ENCODE measurements at regions not wholly inside any gene's neighbourhood (a gene's known extent, or its start where the extent isn't known, plus 50 kb on each side); places are given as distances from the start of the nearest gene placed in this dataset.

DNA sequence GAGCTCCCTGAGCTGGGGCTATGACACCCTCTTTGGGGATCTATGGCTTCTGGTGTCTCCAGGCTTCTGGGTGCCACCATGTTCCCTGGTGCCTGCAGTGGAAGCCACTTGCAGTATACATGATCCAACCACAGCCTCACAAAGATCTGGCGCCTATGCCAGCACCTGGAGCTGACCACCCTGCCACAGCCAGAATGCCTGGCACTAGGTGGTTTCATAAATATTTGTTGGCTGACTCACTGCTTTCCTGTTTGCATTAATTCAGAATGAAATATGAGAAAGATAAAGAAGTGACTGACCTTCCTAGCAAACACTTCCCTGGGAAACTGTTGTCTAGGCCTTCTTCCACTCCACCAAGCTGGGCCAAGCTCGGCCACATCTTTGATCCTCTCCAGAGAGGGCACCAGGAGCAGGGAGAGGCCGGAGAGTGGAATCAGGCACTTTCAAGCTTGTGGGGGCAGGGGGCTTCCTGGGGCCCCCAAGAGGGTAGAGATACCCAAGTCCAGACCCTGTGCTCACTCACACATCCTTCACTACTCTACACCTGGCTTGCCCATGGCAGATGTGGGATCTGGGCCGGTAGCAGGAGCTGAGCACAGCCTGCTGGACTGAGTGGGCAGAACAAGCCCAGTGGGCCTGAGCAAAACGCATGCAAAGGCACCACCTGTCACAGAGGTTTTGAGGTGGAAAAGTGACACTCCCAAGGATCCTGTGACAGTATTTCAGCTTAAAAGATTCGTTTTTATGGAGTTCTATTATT, 565.7 kb downstream of the SLC4A3 start:
- WGBS: 97% methylated on average over 6 of the region's 6 CpGs
- Histone ChIP-seq H3K36me3 (ENCODE audit: insufficient read depth, low read length) (no peaks in the 10 kb centered on the region), H3K27me3 (ENCODE audit: insufficient read depth, low read length) (no peaks in the 10 kb centered on the region), H3K9me3 (ENCODE audit: insufficient read depth, low read depth, low read length) (peaks cover 13% of the 10 kb centered on the region), H3K27ac (ENCODE audit: low read depth, low read length) (no peak overlapping the region), H3K4me3 (ENCODE audit: low read length) (no peak overlapping the region), H3K4me1 (ENCODE audit: insufficient read depth, low read length) (no peaks in the 10 kb centered on the region), H3K9ac (ENCODE audit: low read depth, low read length) (no peak overlapping the region)

DNA sequence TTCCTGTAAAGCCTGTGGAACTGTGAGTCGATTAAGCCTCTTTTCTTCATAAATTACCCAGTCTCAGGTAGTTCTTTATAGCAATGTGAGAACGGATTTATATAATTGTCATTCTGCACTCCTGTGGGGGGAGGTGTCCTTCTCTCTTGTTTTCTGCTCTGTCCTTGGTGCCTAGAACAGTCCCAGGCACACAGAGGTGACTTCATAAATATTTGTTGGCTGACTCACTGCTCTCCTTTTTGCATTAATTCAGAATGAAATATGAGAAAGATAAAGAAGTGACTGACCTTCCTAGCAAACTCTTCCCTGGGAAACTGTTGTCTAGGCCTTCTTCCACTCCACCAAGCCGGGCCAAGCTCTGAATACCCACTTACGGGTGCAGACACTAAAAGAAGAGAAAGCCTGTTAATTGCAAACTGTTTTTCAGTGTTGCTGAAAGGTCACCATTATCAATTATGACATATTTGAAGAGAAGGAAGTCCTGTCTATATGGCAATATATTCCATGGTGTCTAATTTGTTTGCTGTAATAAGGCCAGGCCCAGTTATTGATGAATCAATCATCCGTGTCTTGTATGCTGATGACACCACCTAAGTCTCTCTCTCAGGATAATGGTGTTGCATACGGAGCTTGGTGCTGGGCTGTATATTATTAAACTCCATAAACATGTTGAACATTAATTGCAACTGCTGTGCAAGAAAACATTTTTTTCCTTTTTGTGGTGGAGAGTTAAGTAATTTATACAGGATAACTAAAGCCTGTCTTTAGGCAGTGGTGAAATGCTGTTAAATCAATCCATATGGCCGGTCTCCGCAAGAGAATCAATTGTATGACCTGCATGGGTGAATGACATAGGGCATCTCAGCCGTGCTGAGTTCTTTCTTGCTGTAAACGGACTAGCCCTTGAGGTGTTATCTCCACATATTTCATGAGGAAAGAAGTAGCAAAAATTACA, 567.5 kb downstream of the SLC4A3 start:
- Histone ChIP-seq H3K9ac (ENCODE audit: low read depth, low read length) (no peak overlapping the region), H3K36me3 (ENCODE audit: insufficient read depth, low read length) (no peaks in the 10 kb centered on the region), H3K4me1 (ENCODE audit: insufficient read depth, low read length) (no peaks in the 10 kb centered on the region), H3K27me3 (ENCODE audit: insufficient read depth, low read length) (no peaks in the 10 kb centered on the region), H3K9me3 (ENCODE audit: insufficient read depth, low read depth, low read length) (peaks cover 13% of the 10 kb centered on the region), H3K27ac (ENCODE audit: low read depth, low read length) (no peak overlapping the region), H3K4me3 (ENCODE audit: low read length) (no peak overlapping the region)
- WGBS: 95% methylated on average over 8 of the region's 10 CpGs

DNA sequence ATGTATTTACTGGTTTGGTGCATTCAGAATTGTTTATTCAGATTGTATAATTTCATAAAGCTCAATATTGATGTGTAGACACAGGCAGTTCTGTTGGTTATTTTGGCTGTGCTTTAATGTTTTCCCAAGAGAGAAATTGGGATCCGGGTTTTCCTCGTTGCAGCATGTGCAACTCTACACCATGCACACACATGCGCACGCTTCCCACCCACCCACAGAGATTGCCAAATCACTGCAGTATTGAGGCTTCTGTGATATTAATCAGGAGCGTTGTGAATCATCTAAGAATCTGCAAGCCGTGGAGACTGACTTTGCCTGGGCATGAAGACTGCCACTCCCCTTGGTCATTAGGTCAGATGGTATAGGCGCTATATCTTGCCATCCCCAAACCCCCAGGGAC, 571.5 kb downstream of the SLC4A3 start:
- Histone ChIP-seq H3K4me1 (ENCODE audit: insufficient read depth, low read length) (no peaks in the 10 kb centered on the region), H3K9me3 (ENCODE audit: insufficient read depth, low read depth, low read length) (0 out of 2 replicates have a peak, but pooled peaks cover 7% of the 10 kb centered on the region), H3K27ac (ENCODE audit: low read depth, low read length) (no peak overlapping the region), H3K4me3 (ENCODE audit: low read length) (no peak overlapping the region), H3K27me3 (ENCODE audit: insufficient read depth, low read length) (no peaks in the 10 kb centered on the region), H3K9ac (ENCODE audit: low read depth, low read length) (no peak overlapping the region), H3K36me3 (ENCODE audit: insufficient read depth, low read length) (no peaks in the 10 kb centered on the region)
- 95% methylated on average over 7 of the region's 7 CpGs for WGBS

DNA sequence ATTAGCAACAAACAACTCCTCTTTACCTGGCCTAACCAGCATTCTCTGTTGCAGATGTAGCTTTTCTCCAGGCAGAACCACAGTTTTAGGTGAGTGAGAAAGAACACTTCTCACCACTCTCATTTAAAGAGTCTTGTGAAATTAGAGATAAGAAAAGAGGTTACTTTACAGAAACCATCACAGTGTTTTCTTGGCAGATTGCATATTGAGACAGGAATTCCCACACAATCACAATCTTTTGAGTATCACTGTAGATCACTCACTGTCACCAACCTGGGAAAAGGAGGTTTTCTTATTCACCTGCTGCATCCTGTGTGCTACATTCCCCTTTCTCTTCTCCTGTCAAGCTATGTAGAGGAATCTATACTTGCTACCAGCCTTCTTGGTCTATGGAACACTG, 574.6 kb downstream of the SLC4A3 start:
- H3K27me3 ChIP-seq (ENCODE audit: insufficient read depth, low read length): no peaks in the 10 kb centered on the region
- no peak overlapping the region for H3K27ac ChIP-seq (ENCODE audit: low read depth, low read length)
- no peaks in the 10 kb centered on the region for H3K36me3 ChIP-seq (ENCODE audit: insufficient read depth, low read length)
- no peak overlapping the region for H3K4me3 ChIP-seq (ENCODE audit: low read length)
- no peak overlapping the region for H3K9ac ChIP-seq (ENCODE audit: low read depth, low read length)
- H3K9me3 ChIP-seq (ENCODE audit: insufficient read depth, low read depth, low read length): 0 out of 2 replicates have a peak, but pooled peaks cover 7% of the 10 kb centered on the region
- no peaks in the 10 kb centered on the region for H3K4me1 ChIP-seq (ENCODE audit: insufficient read depth, low read length)

DNA sequence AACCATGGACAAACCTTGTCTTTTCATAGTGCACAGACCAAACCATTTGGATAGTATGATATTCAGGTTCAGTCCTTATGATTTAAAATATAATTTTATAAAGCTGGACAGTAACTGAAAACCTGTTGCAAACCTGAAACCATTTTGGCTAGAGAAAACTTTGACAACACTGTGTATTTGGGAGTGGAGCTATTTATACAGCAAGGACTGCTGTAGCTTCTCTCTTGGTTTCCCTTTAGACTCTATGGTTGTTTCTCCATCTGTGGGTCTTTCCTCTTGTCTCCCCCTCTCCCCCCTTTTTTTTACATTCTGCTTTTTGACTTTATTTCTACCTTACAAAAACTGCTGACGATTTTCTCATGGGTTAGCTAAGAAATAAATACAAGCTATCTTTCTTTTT, 581.7 kb downstream of the SLC4A3 start:
- Histone ChIP-seq H3K27me3 (ENCODE audit: insufficient read depth, low read length) (no peaks in the 10 kb centered on the region), H3K9me3 (ENCODE audit: insufficient read depth, low read depth, low read length) (no peaks in the 10 kb centered on the region), H3K36me3 (ENCODE audit: insufficient read depth, low read length) (no peaks in the 10 kb centered on the region), H3K27ac (ENCODE audit: low read depth, low read length) (no peak overlapping the region), H3K9ac (ENCODE audit: low read depth, low read length) (no peak overlapping the region), H3K4me1 (ENCODE audit: insufficient read depth, low read length) (peaks cover 11% of the 10 kb centered on the region), H3K4me3 (ENCODE audit: low read length) (no peak overlapping the region)
- no CpG with 5 or more reads among the region's 1 CpG for WGBS

DNA sequence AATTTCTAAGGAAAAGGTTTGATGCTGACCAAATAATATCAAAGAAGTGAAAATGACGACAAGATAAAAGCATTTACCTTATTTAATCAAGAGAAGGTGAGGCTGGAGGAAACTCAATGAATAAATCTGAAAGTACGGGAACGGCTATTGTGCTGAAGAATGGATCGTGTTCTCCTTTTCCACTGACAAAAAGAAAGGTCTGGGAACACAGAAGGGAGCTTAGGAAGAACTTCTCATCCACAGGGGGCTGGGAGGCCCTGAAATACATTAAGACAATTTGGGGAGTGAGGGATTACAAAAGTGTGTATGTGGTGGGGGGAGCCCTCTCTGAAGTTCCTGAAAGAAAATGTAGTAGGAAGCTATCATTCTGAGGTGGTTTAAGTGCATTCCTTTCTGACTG, 582.3 kb downstream of the SLC4A3 start:
- no peak overlapping the region for H3K4me3 ChIP-seq (ENCODE audit: low read length)
- H3K9ac ChIP-seq (ENCODE audit: low read depth, low read length): no peak overlapping the region
- no peaks in the 10 kb centered on the region for H3K36me3 ChIP-seq (ENCODE audit: insufficient read depth, low read length)
- no peaks in the 10 kb centered on the region for H3K9me3 ChIP-seq (ENCODE audit: insufficient read depth, low read depth, low read length)
- peaks cover 11% of the 10 kb centered on the region for H3K4me1 ChIP-seq (ENCODE audit: insufficient read depth, low read length)
- 88% methylated on average over 3 of the region's 4 CpGs for WGBS
- H3K27ac ChIP-seq (ENCODE audit: low read depth, low read length): no peak overlapping the region
- no peaks in the 10 kb centered on the region for H3K27me3 ChIP-seq (ENCODE audit: insufficient read depth, low read length)

DNA sequence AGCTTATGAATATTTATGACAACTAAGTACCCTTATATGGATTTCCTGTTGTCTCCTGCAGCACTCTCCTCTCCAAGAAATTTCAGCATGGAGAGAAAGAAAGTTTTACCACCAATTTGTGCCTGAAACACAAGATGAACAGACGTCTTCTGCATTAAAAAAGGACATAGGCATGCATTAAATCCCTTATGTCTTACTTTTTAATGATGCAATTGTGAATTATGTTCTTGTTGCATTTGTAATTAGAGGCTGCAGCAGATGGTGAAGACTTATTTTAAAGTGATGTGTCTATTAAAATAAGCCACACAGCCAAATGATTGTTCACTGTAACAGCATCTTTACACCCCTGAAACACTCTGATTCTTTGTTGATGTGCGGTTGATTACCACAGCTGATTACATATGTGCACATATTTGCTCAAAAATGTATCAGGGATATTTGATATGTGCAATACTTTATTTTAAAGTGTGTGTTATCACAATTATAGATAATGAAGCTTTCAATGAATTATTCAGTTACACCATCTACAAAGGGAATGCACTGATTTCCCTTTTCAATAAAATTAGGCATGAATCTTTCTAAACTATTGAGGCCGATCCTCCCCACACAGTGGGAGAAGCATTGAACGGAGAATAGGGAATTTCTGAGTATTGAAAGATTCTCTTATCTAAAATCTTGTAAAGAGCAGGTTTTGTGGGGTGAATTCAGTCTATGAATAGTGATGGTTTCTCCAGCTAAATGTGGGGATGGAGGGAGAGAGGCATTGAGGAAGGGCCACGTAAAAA, 585.1 kb downstream of the SLC4A3 start:
- H3K4me3 ChIP-seq (ENCODE audit: low read length): no peak overlapping the region
- peaks cover 11% of the 10 kb centered on the region for H3K4me1 ChIP-seq (ENCODE audit: insufficient read depth, low read length)
- WGBS: 97% methylated on average over 5 of the region's 5 CpGs
- no peaks in the 10 kb centered on the region for H3K36me3 ChIP-seq (ENCODE audit: insufficient read depth, low read length)
- no peak overlapping the region for H3K27ac ChIP-seq (ENCODE audit: low read depth, low read length)
- no peaks in the 10 kb centered on the region for H3K9me3 ChIP-seq (ENCODE audit: insufficient read depth, low read depth, low read length)
- H3K27me3 ChIP-seq (ENCODE audit: insufficient read depth, low read length): no peaks in the 10 kb centered on the region
- H3K9ac ChIP-seq (ENCODE audit: low read depth, low read length): no peak overlapping the region

DNA sequence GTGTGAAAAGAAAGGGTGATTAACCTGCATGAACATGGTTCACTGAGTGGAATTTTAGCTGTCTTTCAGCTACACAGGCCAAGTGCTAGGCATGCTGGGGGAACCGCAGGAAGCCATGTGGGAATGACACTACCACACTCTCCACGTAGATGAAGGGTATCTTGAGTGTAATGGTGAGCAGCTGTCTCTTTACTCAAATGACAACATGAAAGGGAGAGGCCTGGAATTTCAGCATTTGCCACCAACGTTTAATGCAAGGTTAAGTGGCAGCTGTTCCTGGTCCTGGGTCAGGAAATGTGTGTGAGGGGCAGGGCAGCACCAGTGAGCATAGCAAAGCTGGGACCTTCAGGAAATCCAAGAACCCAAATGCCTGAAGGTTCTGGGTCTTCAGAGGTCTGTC, 588.4 kb downstream of the SLC4A3 start:
- Histone ChIP-seq H3K4me1 (ENCODE audit: insufficient read depth, low read length) (peaks cover 26% of the 10 kb centered on the region), H3K4me3 (ENCODE audit: low read length) (no peak overlapping the region), H3K27me3 (ENCODE audit: insufficient read depth, low read length) (no peaks in the 10 kb centered on the region), H3K9me3 (ENCODE audit: insufficient read depth, low read depth, low read length) (no peaks in the 10 kb centered on the region), H3K27ac (ENCODE audit: low read depth, low read length) (no peak overlapping the region), H3K36me3 (ENCODE audit: insufficient read depth, low read length) (no peaks in the 10 kb centered on the region), H3K9ac (ENCODE audit: low read depth, low read length) (no peak overlapping the region)
- WGBS: 77% methylated on average over 3 of the region's 3 CpGs

DNA sequence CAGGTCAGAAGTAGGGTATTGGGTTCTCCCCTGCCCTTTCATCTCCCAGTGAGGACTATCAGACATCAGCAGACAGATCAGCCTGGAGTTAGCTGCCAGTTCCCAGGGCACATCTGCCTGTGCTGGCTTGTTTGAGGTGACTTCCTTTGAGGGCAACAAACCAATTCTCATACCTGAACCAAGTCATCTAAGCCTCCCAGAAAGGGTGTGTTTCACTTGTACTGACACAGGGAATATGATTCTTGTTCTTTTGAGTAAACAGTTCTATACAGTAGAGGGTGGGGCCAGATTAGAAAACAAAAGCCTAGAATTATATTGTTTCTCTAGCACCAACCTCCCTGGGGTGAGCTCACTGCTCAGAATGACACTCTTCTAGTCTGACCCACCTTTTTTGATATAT, 591.9 kb downstream of the SLC4A3 start:
- peaks cover 18% of the 10 kb centered on the region for H3K4me1 ChIP-seq (ENCODE audit: insufficient read depth, low read length)
- H3K27ac ChIP-seq (ENCODE audit: low read depth, low read length): no peak overlapping the region
- H3K27me3 ChIP-seq (ENCODE audit: insufficient read depth, low read length): peaks cover 5% of the 10 kb centered on the region; the same call in 1 of the 2 replicates
- no peaks in the 10 kb centered on the region for H3K36me3 ChIP-seq (ENCODE audit: insufficient read depth, low read length)
- H3K9me3 ChIP-seq (ENCODE audit: insufficient read depth, low read depth, low read length): no peaks in the 10 kb centered on the region
- H3K9ac ChIP-seq (ENCODE audit: low read depth, low read length): no peak overlapping the region
- H3K4me3 ChIP-seq (ENCODE audit: low read length): no peak overlapping the region

DNA sequence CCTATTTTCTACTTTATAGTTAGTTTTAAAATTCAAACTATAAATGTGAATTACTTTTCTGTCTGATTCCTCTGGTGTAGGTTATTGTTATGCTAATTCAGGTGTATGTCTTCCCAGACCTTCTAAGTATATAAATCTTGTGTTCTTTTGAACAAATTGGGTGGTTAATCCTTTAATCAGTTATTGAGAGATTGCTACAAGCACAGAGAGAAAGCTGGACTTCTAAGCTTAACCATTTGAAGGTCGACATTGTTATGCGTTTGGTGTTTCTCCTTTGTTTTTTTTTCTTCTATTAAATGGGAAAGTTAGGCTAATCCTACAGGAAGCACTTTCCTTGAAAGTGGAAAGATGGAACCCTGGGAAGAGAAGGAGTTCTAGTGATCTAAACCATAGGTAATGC, 592.6 kb downstream of the SLC4A3 start:
- no peaks in the 10 kb centered on the region for H3K36me3 ChIP-seq (ENCODE audit: insufficient read depth, low read length)
- H3K27me3 ChIP-seq (ENCODE audit: insufficient read depth, low read length): peaks cover 5% of the 10 kb centered on the region; the same call in 1 of the 2 replicates
- peaks cover 18% of the 10 kb centered on the region for H3K4me1 ChIP-seq (ENCODE audit: insufficient read depth, low read length)
- H3K4me3 ChIP-seq (ENCODE audit: low read length): no peak overlapping the region
- H3K27ac ChIP-seq (ENCODE audit: low read depth, low read length): no peak overlapping the region
- H3K9me3 ChIP-seq (ENCODE audit: insufficient read depth, low read depth, low read length): no peaks in the 10 kb centered on the region
- no peak overlapping the region for H3K9ac ChIP-seq (ENCODE audit: low read depth, low read length)
- 83% methylated on average over 2 of the region's 2 CpGs for WGBS

DNA sequence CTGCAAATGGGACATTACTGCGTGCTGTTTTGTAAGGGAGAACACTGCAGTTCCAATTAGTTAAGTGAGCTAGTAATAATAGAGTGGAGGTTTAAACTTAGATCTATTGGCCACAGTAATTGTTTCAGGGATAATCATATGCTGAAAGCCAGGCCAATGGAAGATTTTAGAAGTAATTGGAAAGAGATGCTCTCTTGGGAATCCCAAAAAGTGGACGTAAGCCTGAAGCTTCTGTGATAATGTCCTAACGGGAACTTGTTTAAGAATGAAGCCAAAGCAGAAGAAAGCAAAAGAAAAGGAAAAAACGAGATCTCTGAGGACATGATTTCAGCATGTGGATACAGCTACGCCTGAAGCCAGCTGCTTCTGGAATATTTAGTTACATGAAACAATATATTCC, 594.6 kb downstream of the SLC4A3 start:
- 91% methylated on average over 5 of the region's 5 CpGs for WGBS
- Histone ChIP-seq H3K9me3 (ENCODE audit: insufficient read depth, low read depth, low read length) (no peaks in the 10 kb centered on the region), H3K36me3 (ENCODE audit: insufficient read depth, low read length) (no peaks in the 10 kb centered on the region), H3K9ac (ENCODE audit: low read depth, low read length) (no peak overlapping the region), H3K27me3 (ENCODE audit: insufficient read depth, low read length) (peaks cover 5% of the 10 kb centered on the region; the same call in 1 of the 2 replicates), H3K27ac (ENCODE audit: low read depth, low read length) (no peak overlapping the region), H3K4me1 (ENCODE audit: insufficient read depth, low read length) (peaks cover 18% of the 10 kb centered on the region), H3K4me3 (ENCODE audit: low read length) (no peak overlapping the region)
